ENCODE measurements at regions not wholly inside any gene's neighbourhood (a gene's known extent, or its start where the extent isn't known, plus 50 kb on each side); places are given as distances from the start of the nearest gene placed in this dataset.
A peak's percentile ranks its signal among the peaks of the same experiment; 100 is the strongest.
"Not testable (repeated sequence)": the region's sequence is repeated elsewhere in the genome, so short reads cannot be mapped to it uniquely, and the experiment has no call there.

DNA sequence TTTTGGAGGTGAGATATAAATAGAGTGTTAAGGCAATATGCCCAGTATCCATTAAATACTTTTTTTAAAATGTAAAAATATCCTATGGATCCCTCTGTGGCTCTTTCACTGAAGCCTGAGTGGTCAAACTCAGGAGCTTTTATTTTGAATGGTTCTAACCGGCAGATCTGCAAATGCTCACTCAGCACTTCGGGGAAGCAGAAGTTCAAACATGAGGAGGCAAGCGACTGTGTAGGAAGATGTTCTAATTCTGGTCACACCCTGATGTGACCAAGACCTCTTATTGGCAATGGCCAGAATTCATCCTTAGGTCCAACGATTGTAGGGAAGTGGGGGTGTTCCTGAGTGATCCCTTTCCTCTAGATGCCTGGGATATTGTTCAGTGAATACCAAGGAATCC is 168.8 kb downstream of the CDCA7 start:
- H3K4me1 ChIP-seq (ENCODE audit: control insufficient read depth in 5 of 5, insufficient read depth in 5 of 5, low read length in 5 of 5) = peaks cover 0 to 4% (median 0%) of the 10 kb centered on the region in 5 donors
- H3K27ac ChIP-seq (ENCODE audit: low read depth in 1 of 2, low read length in 1 of 2) = peak overlapping the region in 1 of 2 donors; percentile 7
- DNase-seq (peak in 2 of 3 donors; percentile 12 to 58), ATAC-seq (ENCODE audit: insufficient read depth, low FRiP score) (no peak)
- H3K27me3 ChIP-seq (ENCODE audit: control insufficient read depth in 3 of 3, insufficient read depth in 3 of 3, low read length in 2 of 3) = no peaks in the 10 kb centered on the region
- H3K9ac ChIP-seq (ENCODE audit: insufficient read depth in 1 of 2, low read length in 2 of 2) = no peak overlapping the region
- H3K9me3 ChIP-seq (ENCODE audit: control insufficient read depth in 4 of 4, insufficient read depth in 3 of 4, low read length in 3 of 4) = no peaks in the 10 kb centered on the region
- TF ChIP-seq, protein P1, sequence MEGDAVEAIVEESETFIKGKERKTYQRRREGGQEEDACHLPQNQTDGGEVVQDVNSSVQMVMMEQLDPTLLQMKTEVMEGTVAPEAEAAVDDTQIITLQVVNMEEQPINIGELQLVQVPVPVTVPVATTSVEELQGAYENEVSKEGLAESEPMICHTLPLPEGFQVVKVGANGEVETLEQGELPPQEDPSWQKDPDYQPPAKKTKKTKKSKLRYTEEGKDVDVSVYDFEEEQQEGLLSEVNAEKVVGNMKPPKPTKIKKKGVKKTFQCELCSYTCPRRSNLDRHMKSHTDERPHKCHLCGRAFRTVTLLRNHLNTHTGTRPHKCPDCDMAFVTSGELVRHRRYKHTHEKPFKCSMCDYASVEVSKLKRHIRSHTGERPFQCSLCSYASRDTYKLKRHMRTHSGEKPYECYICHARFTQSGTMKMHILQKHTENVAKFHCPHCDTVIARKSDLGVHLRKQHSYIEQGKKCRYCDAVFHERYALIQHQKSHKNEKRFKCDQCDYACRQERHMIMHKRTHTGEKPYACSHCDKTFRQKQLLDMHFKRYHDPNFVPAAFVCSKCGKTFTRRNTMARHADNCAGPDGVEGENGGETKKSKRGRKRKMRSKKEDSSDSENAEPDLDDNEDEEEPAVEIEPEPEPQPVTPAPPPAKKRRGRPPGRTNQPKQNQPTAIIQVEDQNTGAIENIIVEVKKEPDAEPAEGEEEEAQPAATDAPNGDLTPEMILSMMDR (IDR thresholded peaks at IDR 0.05; ENCODE audit: control extremely low read depth, extremely low read depth) = no peak
- WGBS, 2 donors = 11 to 21% methylated on average over 4 of the region's 4 CpGs
- no peaks in the 10 kb centered on the region for H3K36me3 ChIP-seq (ENCODE audit: control insufficient read depth in 4 of 4, insufficient read depth in 4 of 4, low read length in 4 of 4)
- H3K4me3 ChIP-seq = no peak overlapping the region

DNA sequence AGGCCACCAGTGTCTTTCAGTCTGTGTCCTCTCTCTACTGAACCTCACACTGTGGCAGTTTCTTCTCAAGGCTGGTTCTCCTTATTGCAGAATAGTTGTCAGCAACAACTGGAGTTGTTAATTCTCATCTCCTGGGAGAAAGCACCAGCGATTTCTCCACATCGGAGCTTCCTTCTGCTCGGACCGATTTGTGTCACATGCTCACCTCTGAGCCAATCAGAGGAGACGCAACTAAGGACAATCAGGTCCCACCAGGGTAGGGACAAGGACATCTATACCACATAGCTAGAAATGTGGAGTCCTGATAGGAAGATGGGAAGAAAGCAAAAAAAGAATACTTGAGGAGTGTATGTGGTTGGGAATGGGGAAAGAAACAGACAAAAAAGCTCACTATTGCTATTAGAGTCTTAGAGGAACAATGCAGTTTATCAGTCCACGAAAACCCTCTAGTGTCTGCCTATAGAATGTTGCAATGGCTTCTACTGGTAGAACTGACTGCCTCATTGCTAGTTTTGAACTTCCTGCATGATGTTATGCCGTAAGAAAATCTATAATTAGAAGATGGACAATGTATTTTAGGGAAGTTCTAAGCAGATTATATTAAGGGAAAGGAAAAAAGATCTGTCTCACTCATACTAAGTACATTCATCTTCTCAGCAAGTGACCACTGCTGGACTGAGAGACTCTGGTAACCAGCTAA is 169.7 kb downstream of the CDCA7 start:
- no peak for DNase-seq
- no peak overlapping the region for H3K4me3 ChIP-seq
- H3K4me1 ChIP-seq (ENCODE audit: control insufficient read depth in 5 of 5, insufficient read depth in 5 of 5, low read length in 5 of 5) = peaks cover 0 to 4% (median 0%) of the 10 kb centered on the region in 5 donors
- H3K27me3 ChIP-seq (ENCODE audit: control insufficient read depth in 3 of 3, insufficient read depth in 3 of 3, low read length in 2 of 3) = no peaks in the 10 kb centered on the region
- TF ChIP-seq, protein P1 (IDR thresholded peaks at IDR 0.05; ENCODE audit: control extremely low read depth, extremely low read depth) = no peak
- no peaks in the 10 kb centered on the region for H3K9me3 ChIP-seq (ENCODE audit: control insufficient read depth in 4 of 4, insufficient read depth in 3 of 4, low read length in 3 of 4)
- 65 to 78% methylated on average over 7 of the region's 7 CpGs for WGBS, 2 donors
- ATAC-seq (ENCODE audit: insufficient read depth, low FRiP score) = no peak
- H3K36me3 ChIP-seq (ENCODE audit: control insufficient read depth in 4 of 4, insufficient read depth in 4 of 4, low read length in 4 of 4) = no peaks in the 10 kb centered on the region
- no peak overlapping the region for H3K9ac ChIP-seq (ENCODE audit: insufficient read depth in 1 of 2, low read length in 2 of 2)
- H3K27ac ChIP-seq (ENCODE audit: low read depth in 1 of 2, low read length in 1 of 2) = no peak overlapping the region

DNA sequence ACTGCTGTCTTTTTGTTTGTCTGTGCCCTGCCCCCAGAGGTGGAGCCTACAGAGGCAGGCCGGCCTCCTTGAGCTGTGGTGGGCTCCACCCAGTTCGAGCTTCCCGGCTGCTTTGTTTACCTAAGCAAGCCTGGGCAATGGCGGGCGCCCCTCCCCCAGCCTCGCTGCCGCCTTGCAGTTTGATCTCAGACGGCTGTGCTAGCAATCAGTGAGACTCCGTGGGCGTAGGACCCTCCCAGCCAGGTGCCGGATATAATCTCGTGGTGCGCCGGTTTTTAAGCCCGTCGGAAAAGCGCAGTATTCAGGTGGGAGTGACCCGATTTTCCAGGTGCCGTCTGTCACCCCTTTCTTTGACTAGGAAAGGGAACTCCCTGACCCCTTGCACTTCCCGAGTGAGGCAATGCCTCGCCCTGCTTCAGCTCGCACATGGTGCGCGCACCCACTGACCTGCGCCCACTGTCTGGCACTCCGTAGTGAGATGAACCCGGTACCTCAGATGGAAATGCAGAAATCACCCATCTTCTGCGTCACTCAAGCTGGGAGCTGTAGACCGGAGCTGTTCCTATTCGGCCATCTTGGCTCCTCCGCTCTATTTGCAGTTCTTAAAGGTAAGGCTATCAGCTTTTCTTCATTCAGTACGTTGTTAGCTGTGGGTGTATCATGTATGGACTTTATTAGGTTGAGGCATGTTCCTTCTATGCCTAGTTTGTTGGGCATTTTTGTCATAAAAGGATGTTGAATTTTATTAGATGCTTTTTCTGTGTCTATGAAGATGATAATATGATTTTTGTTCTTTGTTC is 178.3 kb downstream of the CDCA7 start:
- not testable (repeated sequence) for H3K27ac ChIP-seq (ENCODE audit: low read depth in 1 of 2, low read length in 1 of 2); ATAC-seq (ENCODE audit: insufficient read depth, low FRiP score); H3K36me3 ChIP-seq (ENCODE audit: control insufficient read depth in 4 of 4, insufficient read depth in 4 of 4, low read length in 4 of 4); H3K4me1 ChIP-seq (ENCODE audit: control insufficient read depth in 5 of 5, insufficient read depth in 5 of 5, low read length in 5 of 5); H3K27me3 ChIP-seq (ENCODE audit: control insufficient read depth in 3 of 3, insufficient read depth in 3 of 3, low read length in 2 of 3); H3K9ac ChIP-seq (ENCODE audit: insufficient read depth in 1 of 2, low read length in 2 of 2); DNase-seq; H3K9me3 ChIP-seq (ENCODE audit: control insufficient read depth in 4 of 4, insufficient read depth in 3 of 4, low read length in 3 of 4); H3K4me3 ChIP-seq
- 78 to 88% methylated on average over 28 to 32 of the region's 32 CpGs for WGBS, 2 donors

DNA sequence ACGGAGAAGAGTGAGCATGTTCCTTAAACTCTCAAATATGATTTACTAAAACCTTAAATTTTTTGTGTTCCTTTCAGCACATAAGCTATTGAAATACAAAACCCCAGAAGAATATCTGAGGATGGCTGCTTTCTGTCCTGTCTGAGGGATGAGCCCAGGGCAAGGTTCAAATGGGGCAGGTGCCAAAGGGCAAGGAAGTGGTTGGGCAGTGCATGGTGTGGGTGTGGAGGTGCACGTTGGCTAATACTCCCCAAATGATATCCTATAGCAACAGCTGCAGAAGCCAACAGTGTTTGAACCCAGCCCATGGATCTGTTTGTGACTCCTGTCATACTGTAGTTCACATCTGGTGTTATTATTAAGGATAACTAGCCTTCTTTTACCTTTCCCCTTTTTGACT is 183.0 kb downstream of the CDCA7 start:
- Histone ChIP-seq H3K4me3 (no peak overlapping the region), H3K4me1 (ENCODE audit: control insufficient read depth in 5 of 5, insufficient read depth in 5 of 5, low read length in 5 of 5) (no peaks in the 10 kb centered on the region), H3K36me3 (ENCODE audit: control insufficient read depth in 4 of 4, insufficient read depth in 4 of 4, low read length in 4 of 4) (no peaks in the 10 kb centered on the region), H3K27me3 (ENCODE audit: control insufficient read depth in 3 of 3, insufficient read depth in 3 of 3, low read length in 2 of 3) (peaks cover 0 to 3% (median 0%) of the 10 kb centered on the region in 3 donors), H3K27ac (ENCODE audit: low read depth in 1 of 2, low read length in 1 of 2) (no peak overlapping the region), H3K9ac (ENCODE audit: insufficient read depth in 1 of 2, low read length in 2 of 2) (no peak overlapping the region), H3K9me3 (ENCODE audit: control insufficient read depth in 4 of 4, insufficient read depth in 3 of 4, low read length in 3 of 4) (no peaks in the 10 kb centered on the region)
- 71 to 88% methylated on average over 2 of the region's 2 CpGs for WGBS, 2 donors
- TF ChIP-seq, protein P1 (IDR thresholded peaks at IDR 0.05; ENCODE audit: control extremely low read depth, extremely low read depth) = no peak
- ATAC-seq (ENCODE audit: insufficient read depth, low FRiP score) = no peak
- DNase-seq = no peak

Measured in lung (tissue), 11 donors.